Hindlimb muscle (tissue), 1 donor: ENCODE measurements at regions not wholly inside any gene's neighbourhood (a gene's known extent, or its start where the extent isn't known, plus 50 kb on each side); places are given as distances from the start of the nearest gene placed in this dataset.
"Not testable (repeated sequence)": the region's sequence is repeated elsewhere in the genome, so short reads cannot be mapped to it uniquely, and the experiment has no call there.

Source experiments
- DNase-seq: peaks from one replicate; pipeline ENCODE4 v3.0.0-alpha.2; 2013

- DNase-seq = no peak
Observed at GRCh38 chr14:58755031-58755925, 117.5 kb downstream of the DACT1 start.

GRCh38 chr14:58760121-58760520, 122.4 kb downstream of the DACT1 start:
- DNase-seq = no peak

GRCh38 chr14:58762629-58763028, 124.9 kb downstream of the DACT1 start:
- no peak for DNase-seq

GRCh38 chr14:58763210-58763609, 125.4 kb downstream of the DACT1 start:
- no peak for DNase-seq

- peak; percentile 69 for DNase-seq
Observed at GRCh38 chr14:58765418-58765831, 127.7 kb downstream of the DACT1 start.

- DNase-seq = no peak
Observed at GRCh38 chr14:58765843-58766242, 128.1 kb downstream of the DACT1 start.

GRCh38 chr14:58769011-58769643, 131.4 kb downstream of the DACT1 start:
- no peak for DNase-seq

- DNase-seq = no peak
Observed at GRCh38 chr14:58769771-58770170, 132.0 kb downstream of the DACT1 start.

- DNase-seq = no peak
Observed at GRCh38 chr14:58770491-58770982, 132.8 kb downstream of the DACT1 start.

GRCh38 chr14:58771016-58771415, 133.3 kb downstream of the DACT1 start:
- DNase-seq = no peak

- DNase-seq = no peak
Observed at GRCh38 chr14:58772116-58772515, 134.4 kb downstream of the DACT1 start.

- no peak for DNase-seq
Observed at GRCh38 chr14:58772794-58773620, 135.2 kb downstream of the DACT1 start.

- DNase-seq = no peak
Observed at GRCh38 chr14:58774531-58774930, 136.8 kb downstream of the DACT1 start.

- not testable (repeated sequence) for DNase-seq
Observed at GRCh38 chr14:58775130-58775529, 137.4 kb downstream of the DACT1 start.

GRCh38 chr14:58776516-58776915, 138.8 kb downstream of the DACT1 start:
- DNase-seq = no peak

GRCh38 chr14:58777541-58777979, 139.8 kb downstream of the DACT1 start:
- no peak for DNase-seq

GRCh38 chr14:58778202-58778601, 140.4 kb downstream of the DACT1 start:
- DNase-seq = no peak

GRCh38 chr14:58779376-58779775, 141.6 kb downstream of the DACT1 start:
- DNase-seq = no peak

GRCh38 chr14:58780185-58780584, 142.4 kb downstream of the DACT1 start:
- peak; percentile 55 for DNase-seq

GRCh38 chr14:58780605-58781004, 142.8 kb downstream of the DACT1 start:
- DNase-seq = no peak

- DNase-seq = no peak
Observed at GRCh38 chr14:58782011-58782410, 144.2 kb downstream of the DACT1 start.

GRCh38 chr14:58783792-58784511, 146.2 kb downstream of the DACT1 start:
- no peak for DNase-seq
